ENCODE measurements at regions not wholly inside any gene's neighbourhood (a gene's known extent, or its start where the extent isn't known, plus 50 kb on each side); places are given as distances from the start of the nearest gene placed in this dataset.

- ChIA-PET CTCF (no interaction called here), POLR2A (no interaction called here)
- no peak for TF ChIP-seq CTCF (IDR thresholded peaks at IDR 0.05; ENCODE audit: insufficient read depth in 1 of 2, low read depth in 1 of 2, low read length in 1 of 2, severe bottlenecking in 1 of 2, unreplicated experiment in 1 of 2)
- BruUV-seq (replicated peaks), result no TSS peak
- Mint-ChIP-seq H3K9me3 (ENCODE audit: unreplicated experiment) (no peaks in the 10 kb centered on the region), H3K4me3 (ENCODE audit: unreplicated experiment) (no peak overlapping the region), H3K27ac (ENCODE audit: unreplicated experiment) (no peak overlapping the region), H3K27me3 (ENCODE audit: insufficient read depth, unreplicated experiment) (no peaks in the 10 kb centered on the region), H3K36me3 (ENCODE audit: insufficient read depth, unreplicated experiment) (no peaks in the 10 kb centered on the region), H3K4me1 (ENCODE audit: low read depth, unreplicated experiment) (no peaks in the 10 kb centered on the region)
- intact Hi-C loops (cut with micrococcal nuclease; ENCODE audit: unreplicated experiment), result no loop called here
- no peak for DNase-seq
- Histone ChIP-seq H3K27me3 (replicated peaks; ENCODE audit: control insufficient read depth, insufficient read depth, low read length) (no peaks in the 10 kb centered on the region), H3K4me1 (peaks cover 9% of the 10 kb centered on the region; the same call in 1 of the 2 replicates), H3K9me3 (no peaks in the 10 kb centered on the region), H3K4me3 (ENCODE audit: low read depth, low read length) (no peak overlapping the region), H3K36me3 (ENCODE audit: control insufficient read depth, insufficient read depth, low read length) (no peaks in the 10 kb centered on the region)
These were observed 383.4 kb downstream of the USP25 start for GRCh38 chr21:16113052-16113715.

- no peaks in the 10 kb centered on the region for H3K4me1 ChIP-seq
- intact Hi-C loops (cut with micrococcal nuclease; ENCODE audit: unreplicated experiment), result no loop called here
- POLR2A ChIA-PET, result no interaction called here
These were observed 385.7 kb downstream of the USP25 start for GRCh38 chr21:16115461-16115860.

GRCh38 chr21:16116069-16116468 is 386.3 kb downstream of the USP25 start:
- no peaks in the 10 kb centered on the region for H3K4me1 ChIP-seq

More at GRCh38 chr21:16115461-16115860, 385.7 kb downstream of the USP25 start:
- no TSS peak for BruUV-seq (replicated peaks)
- DNase-seq, result no peak
- Mint-ChIP-seq H3K27ac (ENCODE audit: unreplicated experiment) (no peak overlapping the region), H3K4me1 (ENCODE audit: low read depth, unreplicated experiment) (no peaks in the 10 kb centered on the region), H3K4me3 (ENCODE audit: unreplicated experiment) (no peak overlapping the region), H3K27me3 (ENCODE audit: insufficient read depth, unreplicated experiment) (peaks cover 5% of the 10 kb centered on the region), H3K36me3 (ENCODE audit: insufficient read depth, unreplicated experiment) (no peaks in the 10 kb centered on the region), H3K9me3 (ENCODE audit: unreplicated experiment) (no peaks in the 10 kb centered on the region)
- no peak for TF ChIP-seq CTCF (IDR thresholded peaks at IDR 0.05; ENCODE audit: insufficient read depth in 1 of 2, low read depth in 1 of 2, low read length in 1 of 2, severe bottlenecking in 1 of 2, unreplicated experiment in 1 of 2)
- Histone ChIP-seq H3K9me3 (no peaks in the 10 kb centered on the region), H3K4me3 (ENCODE audit: low read depth, low read length) (no peak overlapping the region), H3K36me3 (ENCODE audit: control insufficient read depth, insufficient read depth, low read length) (no peaks in the 10 kb centered on the region), H3K27me3 (replicated peaks; ENCODE audit: control insufficient read depth, insufficient read depth, low read length) (no peaks in the 10 kb centered on the region)
- CTCF ChIA-PET, result no interaction called here

More at GRCh38 chr21:16116069-16116468, 386.3 kb downstream of the USP25 start:
- TF ChIP-seq CTCF (IDR thresholded peaks at IDR 0.05; ENCODE audit: insufficient read depth in 1 of 2, low read depth in 1 of 2, low read length in 1 of 2, severe bottlenecking in 1 of 2, unreplicated experiment in 1 of 2), result no peak
- Histone ChIP-seq H3K9me3 (no peaks in the 10 kb centered on the region), H3K36me3 (ENCODE audit: control insufficient read depth, insufficient read depth, low read length) (no peaks in the 10 kb centered on the region), H3K27me3 (replicated peaks; ENCODE audit: control insufficient read depth, insufficient read depth, low read length) (no peaks in the 10 kb centered on the region), H3K4me3 (ENCODE audit: low read depth, low read length) (no peak overlapping the region)
- BruUV-seq (replicated peaks), result no TSS peak
- peaks cover 5% of the 10 kb centered on the region for H3K27me3 Mint-ChIP-seq (ENCODE audit: insufficient read depth, unreplicated experiment)
- no peak overlapping the region for H3K27ac Mint-ChIP-seq (ENCODE audit: unreplicated experiment)
- H3K36me3 Mint-ChIP-seq (ENCODE audit: insufficient read depth, unreplicated experiment), result no peaks in the 10 kb centered on the region
- H3K4me3 Mint-ChIP-seq (ENCODE audit: unreplicated experiment), result no peak overlapping the region
- H3K9me3 Mint-ChIP-seq (ENCODE audit: unreplicated experiment), result no peaks in the 10 kb centered on the region
- ChIA-PET POLR2A (no interaction called here), CTCF (no interaction called here)
- H3K4me1 Mint-ChIP-seq (ENCODE audit: low read depth, unreplicated experiment), result no peaks in the 10 kb centered on the region
- intact Hi-C loops (cut with micrococcal nuclease; ENCODE audit: unreplicated experiment), result no loop called here
- DNase-seq, result no peak
